Esophagus squamous epithelium (tissue), 4 donors: ENCODE measurements at regions not wholly inside any gene's neighbourhood (a gene's known extent, or its start where the extent isn't known, plus 50 kb on each side); places are given as distances from the start of the nearest gene placed in this dataset.

Source experiments
- CTCF ChIP-seq, 6 experiments: fragments of 450-650 bp in 4 of 6; fragments of 200-600 bp in 2 of 6; sonication (generic) in 2 of 6; IDR thresholded peaks; one replicate each; pipeline ENCODE4 v1.5.1; 2016 to 2019; ENCODE audit warnings: antibody characterized with exemption in 6 of 6, mild to moderate bottlenecking in 4 of 6, moderate library complexity in 4 of 6
- POLR2A ChIP-seq, 4 donors: fragments of 450-650 bp; IDR thresholded peaks; one replicate each; pipeline ENCODE4 v1.6.1; 2017; ENCODE audit warnings: antibody characterized with exemption in 4 of 4, mild to moderate bottlenecking in 4 of 4, moderate library complexity in 3 of 4

- TF ChIP-seq CTCF (IDR thresholded peaks at IDR 0.05) (no peak), POLR2A (IDR thresholded peaks at IDR 0.05) (no peak)
These were observed 363.6 kb upstream of the C1orf174 start for GRCh38 chr1:4263699-4264098.
